H9 (cell line): ENCODE measurements at regions not wholly inside any gene's neighbourhood (a gene's known extent, or its start where the extent isn't known, plus 50 kb on each side); places are given as distances from the start of the nearest gene placed in this dataset.

Experiments
- DNase-seq: peaks from one replicate; pipeline ENCODE4 v3.0.0-alpha.2; 2017
- H2AFZ ChIP-seq: one replicate; pipeline ENCODE4 v1.6.1; 2013; ENCODE audit warnings: mild to moderate bottlenecking, low read length, control low read depth, moderate library complexity
- H2AK5ac ChIP-seq: 2 replicates; pipeline ENCODE4 v1.6.1; 2013; ENCODE audit warnings: low read length, control low read depth, mixed read lengths; ENCODE audit not compliant: insufficient read length
- H2BK120ac ChIP-seq: one replicate; pipeline ENCODE4 v1.6.1; 2013; ENCODE audit warnings: low read depth, mild to moderate bottlenecking, low read length, control low read depth, inconsistent platforms; ENCODE audit not compliant: poor library complexity, severe bottlenecking
- H2BK12ac ChIP-seq: 2 replicates; pipeline ENCODE4 v1.6.1; 2013; ENCODE audit warnings: low read length, control low read depth, mixed read lengths, low read depth; ENCODE audit not compliant: insufficient read length
- H2BK15ac ChIP-seq: 2 replicates; pipeline ENCODE4 v1.6.1; 2013; ENCODE audit warnings: low read depth, low read length, control low read depth
- H2BK20ac ChIP-seq: one replicate; pipeline ENCODE4 v1.6.1; 2013; ENCODE audit warnings: low read depth, mild to moderate bottlenecking, low read length, control low read depth, inconsistent platforms; ENCODE audit not compliant: poor library complexity, severe bottlenecking
- H2BK5ac ChIP-seq: 2 replicates; pipeline ENCODE4 v1.6.1; 2013; ENCODE audit warnings: low read length, control low read depth, mixed read lengths; ENCODE audit not compliant: insufficient read length
- H3K14ac ChIP-seq: 2 replicates; pipeline ENCODE4 v1.6.1; 2013; ENCODE audit warnings: low read length, control low read depth; ENCODE audit not compliant: insufficient read depth
- H3K18ac ChIP-seq: 2 replicates; pipeline ENCODE4 v1.6.1; 2013; ENCODE audit warnings: low read depth, mild to moderate bottlenecking, mixed read lengths, low read length, control low read depth; ENCODE audit not compliant: insufficient read length
- H3K23ac ChIP-seq: 2 replicates; pipeline ENCODE4 v1.6.1; 2013; ENCODE audit warnings: low read length, control low read depth, mixed read lengths, low read depth; ENCODE audit not compliant: insufficient read length
- H3K23me2 ChIP-seq: 2 replicates; pipeline ENCODE4 v1.6.1; 2013; ENCODE audit warnings: low read depth, mild to moderate bottlenecking, mixed read lengths, low read length, control low read depth; ENCODE audit not compliant: insufficient read length, poor library complexity, severe bottlenecking
- H3K27ac ChIP-seq: 2 replicates; pipeline ENCODE4 v1.5.1; 2013; ENCODE audit warnings: low read length, control low read depth, mixed read lengths, low read depth; ENCODE audit not compliant: insufficient read length
- H3K27me3 ChIP-seq: 2 replicates; pipeline ENCODE4 v1.6.1; 2013; ENCODE audit warnings: low read length, control low read depth, inconsistent platforms; ENCODE audit not compliant: insufficient read depth
- H3K4ac ChIP-seq: 2 replicates; pipeline ENCODE4 v1.6.1; 2013; ENCODE audit warnings: low read depth, mild to moderate bottlenecking, control low read depth, inconsistent platforms, low read length, moderate library complexity
- H3K4me1 ChIP-seq: 2 replicates; pipeline ENCODE4 v1.6.1; 2013; ENCODE audit warnings: low read length, control low read depth, inconsistent platforms; ENCODE audit not compliant: insufficient read depth
- H3K4me2 ChIP-seq: 2 replicates; pipeline ENCODE4 v1.6.1; 2013; ENCODE audit warnings: low read length, control low read depth, mixed read lengths; ENCODE audit not compliant: insufficient read length, insufficient read depth
- H3K56ac ChIP-seq: 2 replicates; pipeline ENCODE4 v1.6.1; 2013; ENCODE audit warnings: low read depth, mild to moderate bottlenecking, mixed read lengths, low read length, control low read depth; ENCODE audit not compliant: insufficient read length
- H3K79me1 ChIP-seq: 2 replicates; pipeline ENCODE4 v1.6.1; 2013; ENCODE audit warnings: low read depth, mild to moderate bottlenecking, moderate library complexity, low read length, control low read depth, inconsistent platforms; ENCODE audit not compliant: insufficient read depth, poor library complexity, severe bottlenecking
- H3K79me2 ChIP-seq: 2 replicates; pipeline ENCODE4 v1.6.1; 2013; ENCODE audit warnings: low read length, control low read depth, inconsistent platforms; ENCODE audit not compliant: insufficient read depth
- H3K9ac ChIP-seq: 2 replicates; pipeline ENCODE4 v1.6.1; 2013; ENCODE audit warnings: low read length, control low read depth, mixed read lengths; ENCODE audit not compliant: insufficient read length; ENCODE audit errors: extremely low read depth
- H3K9me3 ChIP-seq: one replicate; pipeline ENCODE4 v1.6.1; 2013; ENCODE audit warnings: low read depth, low read length, inconsistent platforms; ENCODE audit not compliant: control insufficient read depth
- H3T11ph ChIP-seq: one replicate; pipeline ENCODE4 v1.6.1; 2013; ENCODE audit warnings: mild to moderate bottlenecking, low read length, control low read depth, inconsistent platforms
- H4K20me1 ChIP-seq: one replicate; pipeline ENCODE4 v1.6.1; 2013; ENCODE audit not compliant: control insufficient read depth, insufficient read length, insufficient read depth
- H4K5ac ChIP-seq: 2 replicates; pipeline ENCODE4 v1.6.1; 2013; ENCODE audit warnings: low read depth, mild to moderate bottlenecking, mixed read lengths, low read length, control low read depth; ENCODE audit not compliant: insufficient read length
- H4K8ac ChIP-seq: replicated peaks from 2 replicates; pipeline ENCODE4 v1.6.1; 2013; ENCODE audit warnings: low read length, control low read depth, mixed read lengths, low read depth; ENCODE audit not compliant: insufficient read length
- H4K91ac ChIP-seq: 2 replicates; pipeline ENCODE4 v1.6.1; 2013; ENCODE audit warnings: low read depth, mild to moderate bottlenecking, moderate library complexity, mixed read lengths, low read length, control low read depth; ENCODE audit not compliant: insufficient read length
- H3K27ac Mint-ChIP-seq, 3 experiments: 2 replicates in 2 of 3; 3 replicates in 1 of 3; pipeline ENCODE4 v1.8.0; 2020 to 2021; ENCODE audit warnings: mixed read lengths in 3 of 3, mild to moderate bottlenecking in 1 of 3, moderate library complexity in 1 of 3
- H3K27me3 Mint-ChIP-seq: 2 replicates; pipeline ENCODE4 v1.8.0; 2021; ENCODE audit warnings: low read depth, mild to moderate bottlenecking, moderate library complexity, mixed read lengths
- H3K36me3 Mint-ChIP-seq, 3 experiments: 2 replicates in 2 of 3; 3 replicates in 1 of 3; pipeline ENCODE4 v1.8.0; 2020 to 2021; ENCODE audit warnings: low read depth in 3 of 3, mixed read lengths in 3 of 3; ENCODE audit not compliant: insufficient read depth in 1 of 3
- H3K4me1 Mint-ChIP-seq, 2 experiments: 2 replicates each; pipeline ENCODE4 v1.8.0; 2020; ENCODE audit warnings: mixed read lengths in 2 of 2
- H3K4me3 Mint-ChIP-seq, 2 experiments: 2 replicates in 1 of 2; 3 replicates in 1 of 2; pipeline ENCODE4 v1.8.0; 2020 to 2021; ENCODE audit warnings: mild to moderate bottlenecking in 2 of 2, mixed read lengths in 2 of 2, moderate library complexity in 1 of 2
- H3K9me3 Mint-ChIP-seq, 2 experiments: 2 replicates in 1 of 2; 3 replicates in 1 of 2; pipeline ENCODE4 v1.8.0; 2020; ENCODE audit warnings: mild to moderate bottlenecking in 2 of 2, mixed read lengths in 2 of 2, moderate library complexity in 1 of 2
- CTCF ChIP-seq: fragments of 200-600 bp; sonication (generic); conservative IDR thresholded peaks from 3 replicates; pipeline ENCODE4 v1.8.0; 2021; ENCODE audit warnings: antibody characterized with exemption, mild to moderate bottlenecking
- WGBS: extraction: QIAGEN DNeasy Blood & Tissue Kit; methylation state at CpG from one replicate; pipeline ENCODE4 v1.1.7; 2013; ENCODE audit warnings: missing lambda C conversion rate, low lambda C conversion rate, mixed read lengths; ENCODE audit not compliant: insufficient read length; ENCODE audit errors: extremely low coverage; 5-methylcytosine and 5-hydroxymethylcytosine counted together

DNA sequence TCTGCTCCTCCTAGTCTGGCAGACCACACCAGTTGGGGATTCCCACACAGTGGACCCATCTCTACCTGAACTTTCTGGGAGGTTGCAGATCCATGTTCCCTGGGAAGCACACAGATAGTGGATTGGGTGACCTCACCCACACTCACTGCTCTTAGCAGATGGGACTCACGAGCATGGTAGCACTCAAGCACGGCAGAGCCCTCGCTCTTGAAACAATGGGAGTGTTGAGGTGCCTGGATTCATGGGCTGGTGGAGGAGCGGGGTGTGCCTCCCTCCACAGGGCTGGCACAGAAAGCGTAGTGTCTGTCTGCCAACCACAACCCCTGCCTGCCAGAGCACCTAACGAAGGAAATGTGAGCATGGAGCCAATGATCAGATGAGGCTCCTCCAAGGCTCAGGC, 568.0 kb downstream of the POM121L12 start:
- Histone ChIP-seq H3K9ac (no peak overlapping the region), H3K27ac (no peak overlapping the region), H3K4me1 (peaks cover 6% of the 10 kb centered on the region; the same call in 1 of the 2 replicates), H4K8ac (no peak overlapping the region), H2BK5ac (no peak overlapping the region), H3K4me2 (no peak overlapping the region), H2AFZ (no peak overlapping the region), H2BK20ac (no peak overlapping the region), H4K5ac (peak overlapping the region; percentile 13), H2BK15ac (no peak overlapping the region; the same call in 1 of the 2 replicates), H3T11ph (no peak overlapping the region), H2BK120ac (no peak overlapping the region), H3K79me2 (no peaks in the 10 kb centered on the region), H3K23ac (no peak overlapping the region), H3K79me1 (no peaks in the 10 kb centered on the region), H3K4ac (no peak overlapping the region), H3K14ac (no peak overlapping the region), H3K9me3 (no peaks in the 10 kb centered on the region), H3K23me2 (no peaks in the 10 kb centered on the region), H2AK5ac (no peak overlapping the region), H4K20me1 (no peaks in the 10 kb centered on the region), H3K27me3 (no peaks in the 10 kb centered on the region), H3K56ac (no peak overlapping the region), H2BK12ac (no peak overlapping the region), H3K18ac (no peak overlapping the region), H4K91ac (no peak overlapping the region)
- Mint-ChIP-seq H3K4me3 (no peak overlapping the region), H3K27ac (peak overlapping the region in 1 of 3 experiments; percentile 90; a peak in 1 of 7 replicates), H3K9me3 (peaks cover 0 to 2% of the 10 kb centered on the region in 2 experiments; a peak in 1 of 5 replicates), H3K4me1 (peaks cover 4 to 6% of the 10 kb centered on the region in 2 experiments; a peak in 3 of 4 replicates), H3K27me3 (no peaks in the 10 kb centered on the region), H3K36me3 (peaks cover 0 to 2% (median 0%) of the 10 kb centered on the region in 3 experiments; a peak in 1 of 7 replicates)
- no CpG with 5 or more reads among the region's 6 CpGs for WGBS
- no peak for TF ChIP-seq CTCF
- no peak for DNase-seq
